GM19438 (cell line): ENCODE measurements at regions not wholly inside any gene's neighbourhood (a gene's known extent, or its start where the extent isn't known, plus 50 kb on each side); places are given as distances from the start of the nearest gene placed in this dataset.

Experiments used
- ATAC-seq: cut with Tn5 transposase; IDR thresholded peaks from one replicate; pipeline ENCODE4 v1.9.1; 2021; ENCODE audit warnings: low read depth; ENCODE audit not compliant: unreplicated experiment

- no peak for ATAC-seq
These were observed 138.0 kb downstream of the ZFP36L2 start for GRCh38 chr2:43088143-43089073.

- ATAC-seq, result no peak
These were observed 139.0 kb downstream of the ZFP36L2 start for GRCh38 chr2:43087413-43087812.

DNA sequence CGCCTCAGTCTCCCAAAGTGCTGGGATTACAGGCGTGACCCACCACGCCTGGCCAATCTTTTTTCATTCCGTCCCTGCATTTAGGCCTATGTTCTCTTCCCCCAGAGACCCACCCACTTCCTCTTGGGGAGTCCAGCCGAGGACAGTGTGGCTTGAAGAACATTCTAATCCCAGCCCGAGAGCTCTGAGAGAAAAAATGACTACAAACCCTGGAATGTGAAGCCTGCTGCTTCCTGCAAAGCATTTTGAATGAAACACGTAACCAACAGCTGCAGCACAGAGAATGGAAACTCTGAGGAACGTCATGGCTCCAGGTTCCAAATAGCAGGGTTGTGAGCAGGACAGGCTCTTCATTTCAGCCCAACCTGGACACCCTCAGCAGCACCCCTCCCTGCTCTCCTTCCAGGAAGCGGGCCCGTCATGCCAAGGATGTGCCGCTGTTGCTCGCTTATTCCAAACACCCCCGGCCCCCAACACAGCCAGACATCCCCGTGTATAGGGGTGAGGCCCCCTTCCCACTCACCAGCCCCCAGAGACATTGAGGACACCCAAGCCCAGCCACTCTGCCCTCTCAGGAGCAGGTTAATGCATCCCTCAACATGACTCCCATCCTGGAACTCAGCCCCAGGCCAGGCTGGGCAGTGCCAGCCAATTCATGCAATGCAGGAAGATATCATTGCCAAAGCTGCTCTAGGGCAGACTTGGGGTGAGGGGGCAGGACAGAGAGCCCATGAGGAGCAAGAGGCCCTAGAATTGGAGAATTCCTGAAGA, 139.8 kb downstream of the ZFP36L2 start:
- ATAC-seq, result no peak

GRCh38 chr2:43085929-43086328, 140.5 kb downstream of the ZFP36L2 start:
- ATAC-seq, result no peak

GRCh38 chr2:43085505-43085904, 140.9 kb downstream of the ZFP36L2 start:
- ATAC-seq, result no peak

- no peak for ATAC-seq
These were observed 141.7 kb downstream of the ZFP36L2 start for GRCh38 chr2:43084699-43085091.

DNA sequence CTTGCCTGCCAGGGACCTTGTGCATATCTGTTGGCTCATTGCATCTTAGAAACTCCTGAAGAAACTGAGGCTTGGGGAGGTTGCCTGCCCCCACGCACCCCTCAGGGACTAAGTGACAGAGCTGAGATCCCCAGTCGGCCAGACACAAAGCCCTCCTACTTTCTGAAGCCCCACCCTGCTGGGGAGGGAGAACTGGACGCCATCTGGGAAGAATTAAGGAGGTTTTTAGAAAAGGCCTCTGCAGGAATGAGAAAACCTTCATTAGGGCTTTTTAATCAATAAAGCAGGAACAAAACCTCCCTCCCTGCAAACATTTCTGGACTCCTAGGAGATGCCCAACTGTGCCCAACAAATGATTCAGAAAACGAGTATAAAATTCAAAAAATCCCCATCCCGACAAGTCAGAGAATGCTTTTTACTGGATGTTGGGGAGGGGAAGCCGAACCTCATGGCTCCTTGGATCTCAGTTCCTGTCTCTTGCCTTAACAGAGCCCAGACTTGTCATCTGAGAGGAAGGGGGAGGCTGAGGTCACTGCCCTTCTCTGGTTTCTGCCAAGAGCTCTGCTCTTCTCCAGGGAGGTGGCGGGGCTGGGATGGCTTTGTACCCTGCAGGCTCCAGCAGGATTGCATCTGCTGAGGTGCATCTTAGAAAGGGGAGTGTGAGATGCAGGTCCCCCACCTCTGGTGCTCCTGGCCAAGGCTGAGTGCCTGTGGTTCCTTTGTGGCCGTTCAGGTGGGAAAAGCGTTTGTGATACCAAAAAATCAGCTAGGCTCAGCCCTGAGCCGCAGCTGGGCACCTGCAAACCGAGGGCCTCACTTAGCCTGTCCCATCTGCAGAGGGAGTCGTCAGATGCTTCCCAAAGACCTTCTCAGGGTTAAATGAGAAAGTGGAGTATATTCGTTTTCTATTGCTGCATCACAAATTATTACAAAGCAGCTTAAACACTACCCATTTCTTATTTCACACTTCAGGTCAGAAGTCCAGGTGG, 142.4 kb downstream of the ZFP36L2 start:
- no peak for ATAC-seq

- no peak for ATAC-seq
These were observed 143.3 kb downstream of the ZFP36L2 start for GRCh38 chr2:43082903-43083677.

GRCh38 chr2:43082111-43082894, 144.1 kb downstream of the ZFP36L2 start:
- no peak for ATAC-seq

DNA sequence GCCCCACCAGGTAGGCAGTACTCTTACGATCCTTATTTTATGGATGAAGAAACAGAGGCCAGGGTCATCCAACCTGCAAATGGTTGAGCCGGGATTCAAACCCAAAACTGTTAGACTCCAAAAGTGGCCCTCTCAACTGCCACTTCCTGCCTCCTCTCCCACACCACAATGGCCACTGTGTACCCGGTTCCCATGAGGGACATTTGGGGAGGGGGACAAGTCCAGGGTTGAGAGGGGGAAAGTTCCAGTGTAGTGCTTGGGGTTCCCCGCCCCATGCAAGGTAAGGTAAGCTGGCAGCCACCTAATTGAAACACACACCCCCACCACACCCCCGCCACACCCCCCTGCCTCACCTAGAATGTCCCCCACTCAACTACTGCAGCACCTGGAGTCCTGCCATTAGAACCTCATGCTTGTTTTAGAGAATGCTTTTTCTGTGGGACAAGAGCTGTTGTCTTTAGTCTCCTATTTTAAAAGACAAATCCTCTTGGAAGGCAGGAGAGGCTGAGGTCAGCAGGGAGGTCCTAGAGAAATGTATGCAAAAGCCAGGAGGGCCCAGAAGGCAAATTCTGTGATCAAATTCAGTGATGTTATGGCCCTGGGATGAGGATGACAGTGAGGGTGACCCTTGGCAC, 145.2 kb downstream of the ZFP36L2 start:
- ATAC-seq, result no peak

DNA sequence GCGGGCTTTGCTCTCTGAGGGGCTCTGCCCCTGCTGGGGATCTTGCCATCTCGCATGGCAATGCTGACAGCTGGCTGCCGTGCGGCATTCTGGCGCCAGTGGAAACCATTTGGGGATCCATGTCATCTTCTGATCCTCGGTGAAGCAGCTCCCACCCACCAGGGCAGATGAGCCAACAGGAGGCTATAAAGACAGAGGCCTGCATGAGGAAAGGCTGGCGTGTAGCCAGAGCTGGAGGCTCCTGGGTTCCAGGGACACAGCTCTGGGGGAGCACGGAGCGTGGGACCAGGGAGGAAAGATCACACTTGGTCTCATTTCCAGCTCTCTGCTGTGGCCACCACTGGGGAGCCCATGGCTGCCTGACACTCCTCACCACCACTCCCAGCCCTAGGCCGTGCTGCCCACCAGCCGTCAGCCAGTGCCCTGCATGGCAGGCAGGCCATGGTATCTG, 145.8 kb downstream of the ZFP36L2 start:
- no peak for ATAC-seq

- ATAC-seq, result no peak
These were observed 147.3 kb downstream of the ZFP36L2 start for GRCh38 chr2:43078781-43079755.

- ATAC-seq, result no peak
These were observed 148.1 kb downstream of the ZFP36L2 start for GRCh38 chr2:43078301-43078700.

- ATAC-seq, result no peak
These were observed 148.5 kb downstream of the ZFP36L2 start for GRCh38 chr2:43077876-43078275.

- ATAC-seq, result no peak
These were observed 149.7 kb downstream of the ZFP36L2 start for GRCh38 chr2:43076676-43077075.

GRCh38 chr2:43075811-43076585, 150.4 kb downstream of the ZFP36L2 start:
- ATAC-seq, result no peak
